Vagina (tissue), 2 donors: ENCODE measurements at regions not wholly inside any gene's neighbourhood (a gene's known extent, or its start where the extent isn't known, plus 50 kb on each side); places are given as distances from the start of the nearest gene placed in this dataset.

Experiments
- CTCF ChIP-seq, 3 experiments: fragments of 450-650 bp in 2 of 3; fragments of 200-600 bp in 1 of 3; sonication (generic) in 1 of 3; IDR thresholded peaks; one replicate each; pipeline ENCODE4 v1.5.1; 2017 to 2019; ENCODE audit warnings: antibody characterized with exemption in 3 of 3, mild to moderate bottlenecking in 2 of 3, moderate library complexity in 2 of 3
- POLR2A ChIP-seq, 2 donors: fragments of 450-650 bp; IDR thresholded peaks; one replicate each; pipeline ENCODE4 v1.6.1; 2017; ENCODE audit warnings: antibody characterized with exemption in 2 of 2, mild to moderate bottlenecking in 2 of 2, moderate library complexity in 2 of 2
- POLR2AphosphoS5 ChIP-seq, 2 donors: sonication (generic); formaldehyde crosslinking; IDR thresholded peaks; one replicate each; pipeline ENCODE4 v1.9.0; 2017; ENCODE audit warnings: antibody characterized with exemption in 2 of 2, mild to moderate bottlenecking in 2 of 2, low read depth in 1 of 2; ENCODE audit not compliant: insufficient read depth in 1 of 2

GRCh38 chr3:168989396-168989795, 674.1 kb downstream of the MECOM start:
- TF ChIP-seq CTCF (IDR thresholded peaks at IDR 0.05) (no peak), POLR2AphosphoS5 (IDR thresholded peaks at IDR 0.05; ENCODE audit: insufficient read depth in 1 of 2, low read depth in 1 of 2) (peak in 1 of 2 donors; percentile 15), POLR2A (IDR thresholded peaks at IDR 0.05) (no peak)
